Neural progenitor cell (in vitro differentiated cells): ENCODE measurements at regions not wholly inside any gene's neighbourhood (a gene's known extent, or its start where the extent isn't known, plus 50 kb on each side); places are given as distances from the start of the nearest gene placed in this dataset.
"Not testable (repeated sequence)": the region's sequence is repeated elsewhere in the genome, so short reads cannot be mapped to it uniquely, and the experiment has no call there.

Experiments
- DNase-seq: peaks from one replicate; pipeline ENCODE4 v3.0.0-alpha.2; 2016; ENCODE audit warnings: low spot score
- H2AFZ ChIP-seq: fragments of 200-600 bp; sonication (generic); replicated peaks from 2 replicates; pipeline ENCODE4 v1.6.1; 2016; ENCODE audit warnings: antibody characterized with exemption
- H3F3A ChIP-seq: fragments of 200-600 bp; sonication (generic); 2 replicates; pipeline ENCODE4 v1.6.1; 2016; ENCODE audit warnings: antibody characterized with exemption, low read depth
- H3K27ac ChIP-seq: fragments of 200-600 bp; sonication (generic); 2 replicates; pipeline ENCODE4 v1.5.1; 2016; ENCODE audit warnings: mild to moderate bottlenecking
- H3K27me3 ChIP-seq: fragments of 200-600 bp; sonication (generic); 2 replicates; pipeline ENCODE4 v1.6.1; 2016; ENCODE audit warnings: mild to moderate bottlenecking, moderate library complexity
- H3K36me3 ChIP-seq: fragments of 200-600 bp; sonication (generic); 2 replicates; pipeline ENCODE4 v1.5.1; 2016
- H3K4me1 ChIP-seq: fragments of 200-600 bp; sonication (generic); 2 replicates; pipeline ENCODE4 v1.6.1; 2016; ENCODE audit warnings: mixed run types
- H3K4me2 ChIP-seq: fragments of 200-600 bp; sonication (generic); 2 replicates; pipeline ENCODE4 v1.6.1; 2016
- H3K4me3 ChIP-seq: fragments of 200-600 bp; sonication (generic); 2 replicates; pipeline ENCODE4 v1.5.1; 2016
- H3K79me2 ChIP-seq: fragments of 200-600 bp; sonication (generic); 2 replicates; pipeline ENCODE4 v1.6.1; 2016; ENCODE audit warnings: low read depth
- H3K9ac ChIP-seq: fragments of 200-600 bp; sonication (generic); 2 replicates; pipeline ENCODE4 v1.6.1; 2016
- H3K9me3 ChIP-seq: fragments of 200-600 bp; sonication (generic); 2 replicates; pipeline ENCODE4 v1.5.1; 2016; ENCODE audit warnings: low read depth
- H4K20me1 ChIP-seq: fragments of 200-600 bp; sonication (generic); 2 replicates; pipeline ENCODE4 v1.6.1; 2016; ENCODE audit warnings: low read depth
- H3K27ac Mint-ChIP-seq: 3 replicates; pipeline ENCODE4 v1.8.0; 2021; ENCODE audit warnings: mixed read lengths
- H3K27me3 Mint-ChIP-seq: 2 replicates; pipeline ENCODE4 v1.8.0; 2022; ENCODE audit warnings: low read depth, mild to moderate bottlenecking, inconsistent platforms, moderate library complexity, mixed read lengths; ENCODE audit not compliant: insufficient read depth
- H3K36me3 Mint-ChIP-seq: 3 replicates; pipeline ENCODE4 v1.8.0; 2021; ENCODE audit warnings: mixed read lengths
- H3K4me1 Mint-ChIP-seq: 3 replicates; pipeline ENCODE4 v1.8.0; 2021; ENCODE audit warnings: mixed read lengths
- H3K4me3 Mint-ChIP-seq: 3 replicates; pipeline ENCODE4 v1.8.0; 2021; ENCODE audit warnings: mild to moderate bottlenecking, moderate library complexity, mixed read lengths
- H3K9me3 Mint-ChIP-seq: 3 replicates; pipeline ENCODE4 v1.8.0; 2020; ENCODE audit warnings: mixed read lengths
- EZH2 ChIP-seq: fragments of 200-600 bp; sonication (generic); IDR thresholded peaks from 2 replicates; pipeline ENCODE4 v1.6.1; 2017; ENCODE audit warnings: antibody characterized with exemption, mild to moderate bottlenecking, moderate library complexity
- EZH2phosphoT487 ChIP-seq: fragments of 200-600 bp; sonication (generic); IDR thresholded peaks from 2 replicates; pipeline ENCODE4 v1.6.1; 2017; ENCODE audit warnings: antibody characterized with exemption
- TF ChIP-seq, protein P1 (sequence below): fragments of 200-600 bp; sonication (generic); IDR thresholded peaks from 2 replicates; pipeline ENCODE4 v1.5.1; 2017; ENCODE audit warnings: antibody characterized with exemption, mild to moderate bottlenecking

DNA sequence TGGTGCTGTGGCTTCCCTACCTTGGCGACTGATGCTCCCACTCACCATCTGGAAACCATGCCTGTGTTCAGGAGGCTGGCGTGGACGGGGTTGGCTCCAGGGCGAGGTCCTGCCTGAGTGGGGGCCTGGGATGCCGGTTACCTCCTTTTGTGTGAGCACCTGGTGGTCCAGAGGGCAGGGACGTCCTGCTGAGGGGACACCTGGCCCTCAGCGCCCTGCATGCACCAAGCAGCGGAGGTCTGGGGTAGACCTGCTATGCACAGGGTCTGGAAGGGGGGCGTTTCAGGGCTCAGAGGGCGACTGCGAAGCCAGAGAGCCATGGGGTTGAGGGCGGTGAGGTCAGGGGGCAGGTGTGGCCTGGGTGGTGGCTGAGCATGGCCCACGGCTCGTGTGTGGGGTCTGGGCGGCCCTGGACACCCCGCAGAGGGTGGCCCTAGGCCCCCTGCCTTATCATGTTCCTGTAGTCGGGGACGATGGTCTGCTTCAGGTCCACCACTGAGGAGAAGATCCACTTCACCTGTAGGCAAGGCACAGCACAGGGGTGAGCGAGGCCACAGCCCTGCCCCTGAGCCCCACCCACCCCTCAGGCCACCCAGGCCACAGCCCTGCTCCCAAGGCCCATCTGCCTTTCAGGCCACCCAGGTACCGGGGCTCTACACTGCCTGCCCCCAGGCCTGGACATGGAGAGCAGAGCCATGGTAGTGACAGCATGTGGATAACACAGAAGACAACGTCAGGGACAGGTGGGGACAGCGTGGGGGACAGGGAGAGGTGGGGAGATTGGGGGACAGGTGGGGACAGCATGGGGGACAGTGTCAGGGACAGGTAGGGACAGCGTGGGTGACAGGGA, 95.3 kb downstream of the TMEM121 start:
- DNase-seq, H2AFZ ChIP-seq, H3K36me3 Mint-ChIP-seq, H3K4me1 Mint-ChIP-seq, H3K9me3 ChIP-seq, H3K36me3 ChIP-seq, H3K79me2 ChIP-seq, H3K27ac Mint-ChIP-seq, H3K4me3 ChIP-seq, H3K27me3 Mint-ChIP-seq, H3K4me3 Mint-ChIP-seq, H4K20me1 ChIP-seq, H3K27ac ChIP-seq, H3K4me2 ChIP-seq, H3K4me1 ChIP-seq, H3F3A ChIP-seq, H3K27me3 ChIP-seq, H3K9ac ChIP-seq: not testable (repeated sequence)
- peaks cover 35% of the 10 kb centered on the region for H3K9me3 Mint-ChIP-seq

DNA sequence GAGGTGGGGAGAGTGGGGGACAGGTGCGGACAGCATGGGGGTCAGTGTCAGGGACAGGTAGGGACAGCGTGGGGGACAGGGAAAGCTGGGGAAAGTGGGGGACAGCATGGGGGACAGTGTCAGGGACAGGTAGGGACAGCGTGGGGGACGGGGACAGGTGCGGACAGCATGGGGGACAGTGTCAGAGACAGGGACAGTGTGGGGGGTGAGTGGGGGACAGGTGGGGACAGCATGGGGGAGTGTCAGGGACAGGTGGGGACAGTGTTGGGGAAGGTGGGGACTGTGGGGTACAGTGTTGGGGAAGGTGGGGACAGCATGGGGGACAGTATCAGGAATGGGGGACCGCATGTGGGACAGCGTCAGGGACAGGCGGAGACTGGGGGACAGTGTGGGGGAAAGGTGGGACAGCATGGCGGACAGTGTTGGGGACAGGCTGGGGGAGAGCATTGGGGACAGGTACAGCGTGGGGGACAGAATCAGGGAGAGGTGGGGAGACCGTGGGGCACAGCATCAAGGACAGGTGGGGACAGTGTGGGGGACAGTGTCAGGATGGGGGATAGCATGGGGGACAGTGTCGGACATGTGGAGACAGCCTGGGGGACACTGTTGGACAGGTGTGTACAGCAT, 96.1 kb downstream of the TMEM121 start:
- peaks cover 1% of the 10 kb centered on the region for H3K9me3 ChIP-seq
- Mint-ChIP-seq H3K27me3 (peaks cover 6% of the 10 kb centered on the region), H3K9me3 (peaks cover 29% of the 10 kb centered on the region), H3K4me1 (no peaks in the 10 kb centered on the region), H3K27ac (no peak overlapping the region), H3K36me3 (peaks cover under 1% of the 10 kb centered on the region), H3K4me3 (no peak overlapping the region)
- H3K79me2 ChIP-seq = no peaks in the 10 kb centered on the region
- H3K9ac ChIP-seq = no peak overlapping the region
- TF ChIP-seq, protein P1, sequence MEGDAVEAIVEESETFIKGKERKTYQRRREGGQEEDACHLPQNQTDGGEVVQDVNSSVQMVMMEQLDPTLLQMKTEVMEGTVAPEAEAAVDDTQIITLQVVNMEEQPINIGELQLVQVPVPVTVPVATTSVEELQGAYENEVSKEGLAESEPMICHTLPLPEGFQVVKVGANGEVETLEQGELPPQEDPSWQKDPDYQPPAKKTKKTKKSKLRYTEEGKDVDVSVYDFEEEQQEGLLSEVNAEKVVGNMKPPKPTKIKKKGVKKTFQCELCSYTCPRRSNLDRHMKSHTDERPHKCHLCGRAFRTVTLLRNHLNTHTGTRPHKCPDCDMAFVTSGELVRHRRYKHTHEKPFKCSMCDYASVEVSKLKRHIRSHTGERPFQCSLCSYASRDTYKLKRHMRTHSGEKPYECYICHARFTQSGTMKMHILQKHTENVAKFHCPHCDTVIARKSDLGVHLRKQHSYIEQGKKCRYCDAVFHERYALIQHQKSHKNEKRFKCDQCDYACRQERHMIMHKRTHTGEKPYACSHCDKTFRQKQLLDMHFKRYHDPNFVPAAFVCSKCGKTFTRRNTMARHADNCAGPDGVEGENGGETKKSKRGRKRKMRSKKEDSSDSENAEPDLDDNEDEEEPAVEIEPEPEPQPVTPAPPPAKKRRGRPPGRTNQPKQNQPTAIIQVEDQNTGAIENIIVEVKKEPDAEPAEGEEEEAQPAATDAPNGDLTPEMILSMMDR = no peak
- TF ChIP-seq EZH2phosphoT487 = no peak
- no peak for TF ChIP-seq EZH2
- no peak overlapping the region for H3K4me2 ChIP-seq
- H3F3A ChIP-seq = no peaks in the 10 kb centered on the region
- no peak overlapping the region for H3K4me3 ChIP-seq
- H3K4me1 ChIP-seq = no peaks in the 10 kb centered on the region
- H3K27me3 ChIP-seq = no peaks in the 10 kb centered on the region
- H3K36me3 ChIP-seq = no peaks in the 10 kb centered on the region
- H2AFZ ChIP-seq = no peak overlapping the region
- no peak overlapping the region for H3K27ac ChIP-seq
- no peak for DNase-seq
- no peaks in the 10 kb centered on the region for H4K20me1 ChIP-seq

DNA sequence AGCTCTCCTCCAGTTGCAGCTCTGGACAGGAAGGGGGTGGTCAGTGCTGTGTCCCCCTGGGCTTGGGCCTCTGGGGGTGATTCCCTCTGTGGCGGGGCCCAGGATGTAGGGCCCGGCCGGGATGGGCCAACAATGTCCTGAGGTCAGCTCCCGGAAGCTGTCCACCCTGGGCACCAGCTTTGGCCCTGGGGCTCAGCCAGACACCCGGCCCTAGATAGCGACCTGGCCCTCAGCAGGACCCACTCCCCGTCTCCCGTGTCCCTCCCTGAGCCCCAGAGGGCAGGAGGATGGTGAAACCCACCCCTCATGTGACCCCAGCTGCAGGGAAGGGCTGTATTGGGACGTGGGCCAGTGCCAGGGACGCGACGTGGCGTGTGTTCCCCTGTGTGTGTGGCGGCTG, 96.8 kb downstream of the TMEM121 start:
- not testable (repeated sequence) for H2AFZ ChIP-seq, H3K4me3 ChIP-seq, H3K4me2 ChIP-seq, H3K36me3 ChIP-seq, H3K27ac Mint-ChIP-seq, H3K4me3 Mint-ChIP-seq, H4K20me1 ChIP-seq, H3K9me3 ChIP-seq, H3K36me3 Mint-ChIP-seq, DNase-seq, H3K4me1 ChIP-seq, H3K79me2 ChIP-seq, H3K27me3 ChIP-seq, H3F3A ChIP-seq, H3K9ac ChIP-seq, H3K4me1 Mint-ChIP-seq, H3K27ac ChIP-seq, H3K27me3 Mint-ChIP-seq
- H3K9me3 Mint-ChIP-seq = peaks cover 27% of the 10 kb centered on the region

DNA sequence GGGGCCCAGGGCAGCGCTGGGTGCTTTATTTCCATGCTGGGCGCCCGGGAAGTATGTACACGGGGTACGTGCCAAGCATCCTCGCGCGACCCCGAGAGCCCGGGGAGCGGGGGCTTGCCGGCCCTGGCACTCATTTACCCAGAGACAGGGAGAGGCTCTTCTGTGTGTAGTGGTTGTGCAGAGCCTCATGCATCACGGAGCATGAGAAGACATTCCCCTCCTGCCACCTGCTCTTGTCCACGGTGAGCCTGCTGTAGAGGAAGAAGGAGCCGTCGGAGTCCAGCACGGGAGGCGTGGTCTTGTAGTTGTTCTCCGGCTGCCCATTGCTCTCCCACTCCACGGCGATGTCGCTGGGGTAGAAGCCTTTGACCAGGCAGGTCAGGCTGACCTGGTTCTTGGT, 98.0 kb downstream of the TMEM121 start:
- DNase-seq, H3K4me3 Mint-ChIP-seq, H3K4me1 ChIP-seq, H3K4me2 ChIP-seq, H3K4me3 ChIP-seq, H3K79me2 ChIP-seq, H3K36me3 ChIP-seq, H3K36me3 Mint-ChIP-seq, H3K27me3 Mint-ChIP-seq, H3K27me3 ChIP-seq, H3F3A ChIP-seq, H3K27ac ChIP-seq, H4K20me1 ChIP-seq, H3K4me1 Mint-ChIP-seq, H3K9me3 ChIP-seq, H3K27ac Mint-ChIP-seq, H3K9ac ChIP-seq, H2AFZ ChIP-seq: not testable (repeated sequence)
- peaks cover 34% of the 10 kb centered on the region for H3K9me3 Mint-ChIP-seq

DNA sequence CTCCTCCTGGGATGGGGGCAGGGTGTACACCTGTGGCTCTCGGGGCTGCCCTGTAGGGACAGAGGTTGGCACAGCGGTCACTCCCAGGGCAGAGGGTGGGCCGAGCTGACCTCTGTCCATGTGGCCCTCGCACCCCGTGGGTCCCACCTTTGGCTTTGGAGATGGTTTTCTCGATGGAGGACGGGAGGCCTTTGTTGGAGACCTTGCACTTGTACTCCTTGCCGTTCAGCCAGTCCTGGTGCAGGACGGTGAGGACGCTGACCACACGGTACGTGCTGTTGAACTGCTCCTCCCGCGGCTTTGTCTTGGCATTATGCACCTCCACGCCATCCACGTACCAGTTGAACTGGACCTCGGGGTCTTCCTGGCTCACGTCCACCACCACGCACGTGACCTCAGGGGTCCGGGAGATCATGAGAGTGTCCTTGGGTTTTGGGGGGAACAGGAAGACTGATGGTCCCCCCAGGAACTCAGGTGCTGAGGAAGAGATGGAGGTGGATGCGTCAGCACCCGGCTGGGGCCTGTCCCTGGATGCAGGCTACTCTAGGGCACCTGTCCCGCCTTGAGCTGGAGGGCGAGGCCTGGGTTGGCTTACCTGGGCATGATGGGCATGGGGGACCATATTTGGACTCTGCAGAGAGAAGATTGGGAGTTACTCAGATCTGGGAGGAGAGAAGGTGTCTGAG, 98.5 kb downstream of the TMEM121 start:
- not testable (repeated sequence) for H2AFZ ChIP-seq, H3K27ac ChIP-seq, H3K27me3 ChIP-seq, H4K20me1 ChIP-seq, H3K4me3 Mint-ChIP-seq, H3K4me2 ChIP-seq, H3K9ac ChIP-seq, H3K27me3 Mint-ChIP-seq, H3K79me2 ChIP-seq, H3K36me3 ChIP-seq, DNase-seq, H3K36me3 Mint-ChIP-seq, H3K27ac Mint-ChIP-seq, H3K4me3 ChIP-seq, H3F3A ChIP-seq, H3K4me1 ChIP-seq, H3K4me1 Mint-ChIP-seq, H3K9me3 ChIP-seq
- H3K9me3 Mint-ChIP-seq = peaks cover 36% of the 10 kb centered on the region

DNA sequence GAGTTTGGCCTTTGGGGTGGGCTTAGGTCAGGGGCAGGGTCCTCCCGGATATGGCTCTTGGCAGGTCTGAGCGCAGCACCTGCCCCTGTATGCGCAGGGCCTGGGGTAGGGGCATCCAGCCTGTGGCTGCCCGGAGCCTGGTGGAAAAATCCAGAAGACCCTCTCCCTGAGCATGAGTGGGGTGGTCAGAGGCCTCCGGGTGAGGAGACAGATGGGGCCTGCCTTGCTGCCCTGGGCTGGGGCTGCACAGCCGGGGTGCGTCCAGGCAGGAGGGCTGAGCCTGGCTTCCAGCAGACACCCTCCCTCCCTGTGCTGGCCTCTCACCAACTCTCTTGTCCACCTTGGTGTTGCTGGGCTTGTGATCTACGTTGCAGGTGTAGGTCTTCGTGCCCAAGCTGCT, 99.1 kb downstream of the TMEM121 start:
- H3K27me3 ChIP-seq, H2AFZ ChIP-seq, DNase-seq, H3K9me3 ChIP-seq, H3K4me3 Mint-ChIP-seq, H3K36me3 ChIP-seq, H3K4me1 ChIP-seq, H3K4me3 ChIP-seq, H3K36me3 Mint-ChIP-seq, H3K27ac Mint-ChIP-seq, H3K79me2 ChIP-seq, H3K4me2 ChIP-seq, H3K27ac ChIP-seq, H3K4me1 Mint-ChIP-seq, H3F3A ChIP-seq, H4K20me1 ChIP-seq, H3K9ac ChIP-seq: not testable (repeated sequence)
- H3K27me3 Mint-ChIP-seq = peaks cover 11% of the 10 kb centered on the region
- H3K9me3 Mint-ChIP-seq = peaks cover 36% of the 10 kb centered on the region

DNA sequence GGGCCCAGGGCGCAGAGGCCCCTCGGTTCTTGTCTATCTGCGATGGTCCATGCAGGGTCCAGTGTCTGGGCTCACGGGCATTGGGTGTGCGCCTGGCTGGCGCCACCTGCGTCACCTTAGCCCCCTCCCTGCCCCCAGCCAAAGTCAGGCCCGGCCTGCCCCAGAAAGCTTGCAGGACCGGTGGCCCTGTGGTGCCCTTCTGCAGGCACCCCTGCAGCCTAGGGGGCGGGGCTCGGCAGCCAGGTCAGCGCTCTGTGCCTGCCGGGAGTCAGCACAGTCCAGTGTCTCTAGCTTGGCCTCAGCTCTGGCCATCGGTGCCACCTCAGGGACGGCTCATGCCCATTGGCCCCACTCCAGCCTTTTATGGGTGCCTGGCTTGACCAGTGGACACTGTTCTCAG, 99.7 kb downstream of the TMEM121 start:
- H3K27ac ChIP-seq, H3K4me3 Mint-ChIP-seq, H4K20me1 ChIP-seq, H3K4me1 Mint-ChIP-seq, H3K4me1 ChIP-seq, H3K27me3 ChIP-seq, DNase-seq, H3F3A ChIP-seq, H2AFZ ChIP-seq, H3K9me3 ChIP-seq, H3K79me2 ChIP-seq, H3K36me3 Mint-ChIP-seq, H3K27ac Mint-ChIP-seq, H3K9ac ChIP-seq, H3K36me3 ChIP-seq, H3K4me2 ChIP-seq, H3K4me3 ChIP-seq: not testable (repeated sequence)
- Mint-ChIP-seq H3K9me3 (peaks cover 40% of the 10 kb centered on the region), H3K27me3 (peaks cover 14% of the 10 kb centered on the region)
